AG10803 (cell line): ENCODE measurements at regions not wholly inside any gene's neighbourhood (a gene's known extent, or its start where the extent isn't known, plus 50 kb on each side); places are given as distances from the start of the nearest gene placed in this dataset.

Experiments
- DNase-seq: peaks from one replicate; pipeline ENCODE4 v3.0.0; 2010; ENCODE audit warnings: low read depth
- H3K4me3 ChIP-seq: 2 replicates; pipeline ENCODE4 v1.5.1; 2011; ENCODE audit warnings: mild to moderate bottlenecking, low read length, control low read depth
- TF ChIP-seq, protein P1 (sequence below): conservative IDR thresholded peaks from 2 replicates; pipeline ENCODE4 v1.5.1; 2011; ENCODE audit warnings: mild to moderate bottlenecking, low read length, control low read depth, inconsistent platforms

DNA sequence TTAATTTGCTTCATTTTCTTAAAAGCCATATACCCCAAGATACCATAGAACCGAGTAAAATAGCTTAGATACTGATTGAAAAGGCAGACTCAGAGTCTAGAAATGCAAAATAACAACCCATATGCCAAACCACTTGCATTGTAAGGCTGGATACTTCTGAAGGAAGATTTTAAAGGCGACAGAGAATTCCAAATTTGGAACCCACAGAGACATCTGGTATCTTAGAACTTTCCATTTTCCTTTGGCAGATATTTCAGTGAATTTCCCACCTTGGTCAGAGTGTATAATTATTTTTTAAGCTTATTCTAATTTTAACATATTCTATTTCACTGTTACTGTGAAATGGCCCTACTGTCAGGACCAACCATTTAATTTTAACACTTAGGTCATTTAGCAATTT, 186.4 kb upstream of the E2F7 start:
- TF ChIP-seq, protein P1, sequence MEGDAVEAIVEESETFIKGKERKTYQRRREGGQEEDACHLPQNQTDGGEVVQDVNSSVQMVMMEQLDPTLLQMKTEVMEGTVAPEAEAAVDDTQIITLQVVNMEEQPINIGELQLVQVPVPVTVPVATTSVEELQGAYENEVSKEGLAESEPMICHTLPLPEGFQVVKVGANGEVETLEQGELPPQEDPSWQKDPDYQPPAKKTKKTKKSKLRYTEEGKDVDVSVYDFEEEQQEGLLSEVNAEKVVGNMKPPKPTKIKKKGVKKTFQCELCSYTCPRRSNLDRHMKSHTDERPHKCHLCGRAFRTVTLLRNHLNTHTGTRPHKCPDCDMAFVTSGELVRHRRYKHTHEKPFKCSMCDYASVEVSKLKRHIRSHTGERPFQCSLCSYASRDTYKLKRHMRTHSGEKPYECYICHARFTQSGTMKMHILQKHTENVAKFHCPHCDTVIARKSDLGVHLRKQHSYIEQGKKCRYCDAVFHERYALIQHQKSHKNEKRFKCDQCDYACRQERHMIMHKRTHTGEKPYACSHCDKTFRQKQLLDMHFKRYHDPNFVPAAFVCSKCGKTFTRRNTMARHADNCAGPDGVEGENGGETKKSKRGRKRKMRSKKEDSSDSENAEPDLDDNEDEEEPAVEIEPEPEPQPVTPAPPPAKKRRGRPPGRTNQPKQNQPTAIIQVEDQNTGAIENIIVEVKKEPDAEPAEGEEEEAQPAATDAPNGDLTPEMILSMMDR, result no peak
- DNase-seq, result no peak

DNA sequence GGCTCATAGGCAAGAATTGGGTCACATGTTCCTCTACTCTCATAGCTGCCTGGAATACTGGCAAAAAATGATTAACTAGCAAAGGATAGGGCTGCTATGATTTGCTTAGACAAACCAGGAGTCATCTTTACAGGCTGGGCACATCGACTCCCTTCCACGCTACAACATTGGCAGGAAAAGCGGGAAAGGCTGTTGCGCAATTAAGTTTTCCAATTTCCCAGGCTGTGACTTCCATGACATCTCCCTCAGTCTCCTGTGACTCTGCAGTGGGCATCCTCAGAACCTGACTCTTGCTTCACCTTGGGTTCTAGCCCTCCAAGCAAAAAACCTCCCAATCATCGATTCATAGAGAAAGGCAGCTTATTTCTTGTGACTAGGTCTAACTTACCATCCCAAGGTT, 184.5 kb upstream of the E2F7 start:
- DNase-seq, result no peak
- TF ChIP-seq, protein P1, result no peak
- H3K4me3 ChIP-seq, result no peak overlapping the region

More for the DNA sequence above, 186.4 kb upstream of the E2F7 start:
- no peak overlapping the region for H3K4me3 ChIP-seq

DNA sequence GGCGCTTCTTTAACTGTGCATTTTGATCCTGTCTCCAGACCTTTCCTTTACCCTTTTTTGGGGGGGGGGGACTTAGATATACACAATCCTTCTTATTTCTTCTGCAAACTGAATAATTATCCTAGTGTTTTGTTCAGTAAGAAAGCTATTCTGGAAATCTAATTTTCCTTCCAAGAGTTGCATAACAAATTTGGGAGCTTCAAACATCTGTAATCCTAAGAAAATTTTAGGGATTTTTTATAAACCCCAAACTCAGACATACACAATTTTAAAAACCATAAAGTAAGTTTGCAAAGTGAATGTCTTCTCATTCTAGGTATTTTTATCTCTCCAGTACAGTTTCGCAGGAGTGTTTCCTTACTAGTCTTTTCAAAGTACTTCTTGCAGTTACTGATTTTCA, 182.7 kb upstream of the E2F7 start:
- no peak for DNase-seq
- TF ChIP-seq, protein P1, result no peak
- H3K4me3 ChIP-seq, result no peak overlapping the region

DNA sequence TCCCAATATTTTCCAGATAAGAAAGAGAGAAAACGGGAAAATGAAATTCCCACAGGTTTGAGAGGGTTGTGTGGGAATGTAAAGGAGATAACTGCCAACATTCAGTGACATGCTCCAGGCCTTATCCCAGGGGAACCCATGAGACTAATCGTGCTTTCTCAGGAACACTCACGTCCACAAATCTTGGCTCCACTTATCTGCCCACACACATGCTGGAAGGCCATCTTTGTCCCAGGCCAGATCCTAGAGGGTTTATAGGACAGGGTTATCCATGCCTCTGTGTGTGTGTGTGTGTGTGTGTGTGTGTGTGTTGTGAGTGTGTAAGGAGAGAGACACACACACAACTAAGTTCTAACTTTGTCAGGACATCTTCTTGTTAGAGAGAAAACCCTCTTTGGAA, 182.2 kb upstream of the E2F7 start:
- no peak overlapping the region for H3K4me3 ChIP-seq
- no peak for DNase-seq
- TF ChIP-seq, protein P1, result no peak

- TF ChIP-seq, protein P1, result no peak
- no peak overlapping the region for H3K4me3 ChIP-seq
- DNase-seq, result no peak
Measured at GRCh38 chr12:77243345-77243744, 178.0 kb upstream of the E2F7 start.

GRCh38 chr12:77239617-77240016, 174.2 kb upstream of the E2F7 start:
- TF ChIP-seq, protein P1, result no peak
- DNase-seq, result no peak
- H3K4me3 ChIP-seq, result no peak overlapping the region

- TF ChIP-seq, protein P1, result no peak
- DNase-seq, result no peak
- H3K4me3 ChIP-seq, result no peak overlapping the region
Measured at GRCh38 chr12:77238335-77238734, 173.0 kb upstream of the E2F7 start.
